ENCODE measurements at regions not wholly inside any gene's neighbourhood (a gene's known extent, or its start where the extent isn't known, plus 50 kb on each side); places are given as distances from the start of the nearest gene placed in this dataset.
A peak's percentile ranks its signal among the peaks of the same experiment; 100 is the strongest.
"Not testable (repeated sequence)": the region's sequence is repeated elsewhere in the genome, so short reads cannot be mapped to it uniquely, and the experiment has no call there.

- no peak for DNase-seq (ENCODE audit: low read depth)
- no peak overlapping the region for H3K4me3 ChIP-seq (replicated peaks; ENCODE audit: low read depth, low read length)
Observed at GRCh38 chr3:177249203-177249602, 51.9 kb upstream of the TBL1XR1 start.

GRCh38 chr3:177250151-177250550 lies 52.9 kb upstream of the TBL1XR1 start:
- TF ChIP-seq CTCF (IDR thresholded peaks at IDR 0.05; ENCODE audit: low read length, missing control alignments) = no peak
- no peak for DNase-seq (ENCODE audit: low read depth)
- H3K4me3 ChIP-seq (replicated peaks; ENCODE audit: low read depth, low read length) = no peak overlapping the region

More at GRCh38 chr3:177249203-177249602, 51.9 kb upstream of the TBL1XR1 start:
- no peak for TF ChIP-seq CTCF (IDR thresholded peaks at IDR 0.05; ENCODE audit: low read length, missing control alignments)

GRCh38 chr3:177251755-177252154 lies 54.5 kb upstream of the TBL1XR1 start:
- H3K4me3 ChIP-seq (replicated peaks; ENCODE audit: low read depth, low read length) = no peak overlapping the region
- DNase-seq (ENCODE audit: low read depth) = no peak
- no peak for TF ChIP-seq CTCF (IDR thresholded peaks at IDR 0.05; ENCODE audit: low read length, missing control alignments)

DNA sequence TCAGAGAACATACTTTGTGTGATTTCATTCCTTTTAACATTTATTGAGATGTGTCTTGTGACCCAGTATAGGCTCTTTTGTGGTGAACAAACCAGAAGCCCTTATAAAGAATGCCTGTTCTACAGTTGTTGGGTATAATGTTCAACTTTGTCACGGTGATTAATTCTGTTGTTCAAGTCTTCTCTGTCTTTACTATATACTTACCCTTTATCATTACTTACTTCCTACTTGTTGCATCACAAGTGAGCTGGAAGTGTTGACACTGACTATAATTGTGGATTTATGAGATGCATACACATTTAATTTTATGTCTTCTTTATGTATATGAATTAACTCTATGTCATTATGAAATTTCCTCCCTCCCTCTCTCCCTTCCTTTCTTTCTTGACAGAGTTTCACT lies 59.7 kb upstream of the TBL1XR1 start:
- TF ChIP-seq CTCF (IDR thresholded peaks at IDR 0.05; ENCODE audit: low read length, missing control alignments) = no peak
- no peak overlapping the region for H3K4me3 ChIP-seq (replicated peaks; ENCODE audit: low read depth, low read length)
- no peak for DNase-seq (ENCODE audit: low read depth)

GRCh38 chr3:177257625-177258024 lies 60.3 kb upstream of the TBL1XR1 start:
- H3K4me3 ChIP-seq (replicated peaks; ENCODE audit: low read depth, low read length) = no peak overlapping the region
- DNase-seq (ENCODE audit: low read depth) = no peak
- no peak for TF ChIP-seq CTCF (IDR thresholded peaks at IDR 0.05; ENCODE audit: low read length, missing control alignments)

DNA sequence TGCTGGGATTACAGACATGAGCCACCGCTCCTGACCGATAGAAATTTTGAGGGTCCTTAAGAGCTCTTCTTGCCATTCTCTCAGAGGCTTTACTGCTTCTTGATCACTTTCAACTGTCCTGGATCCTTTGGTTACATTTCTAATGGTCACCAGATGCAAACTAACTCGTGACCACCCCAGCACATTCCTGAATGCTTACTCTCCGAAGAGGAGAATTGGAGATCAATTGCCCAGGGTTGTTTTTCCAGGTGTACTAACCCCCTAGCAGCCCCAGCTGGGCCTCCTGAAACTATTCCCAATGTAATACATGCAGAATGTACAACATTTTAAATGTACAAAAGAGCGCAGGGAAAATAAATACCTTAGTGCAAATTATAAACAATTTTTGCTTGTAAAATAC lies 65.1 kb upstream of the TBL1XR1 start:
- DNase-seq (ENCODE audit: low read depth) = no peak
- no peak overlapping the region for H3K4me3 ChIP-seq (replicated peaks; ENCODE audit: low read depth, low read length)
- no peak for TF ChIP-seq CTCF (IDR thresholded peaks at IDR 0.05; ENCODE audit: low read length, missing control alignments)

- DNase-seq (ENCODE audit: low read depth) = peak; percentile 31
- TF ChIP-seq CTCF (IDR thresholded peaks at IDR 0.05; ENCODE audit: low read length, missing control alignments) = no peak
- no peak overlapping the region for H3K4me3 ChIP-seq (replicated peaks; ENCODE audit: low read depth, low read length)
Observed at GRCh38 chr3:177263615-177264368, 66.5 kb upstream of the TBL1XR1 start.

GRCh38 chr3:177271811-177272501 lies 74.7 kb upstream of the TBL1XR1 start:
- not testable (repeated sequence) for H3K4me3 ChIP-seq (replicated peaks; ENCODE audit: low read depth, low read length); DNase-seq (ENCODE audit: low read depth)

Measured in fibroblast of pulmonary artery (primary cell).